ENCODE measurements at regions not wholly inside any gene's neighbourhood (a gene's known extent, or its start where the extent isn't known, plus 50 kb on each side); places are given as distances from the start of the nearest gene placed in this dataset.

DNA sequence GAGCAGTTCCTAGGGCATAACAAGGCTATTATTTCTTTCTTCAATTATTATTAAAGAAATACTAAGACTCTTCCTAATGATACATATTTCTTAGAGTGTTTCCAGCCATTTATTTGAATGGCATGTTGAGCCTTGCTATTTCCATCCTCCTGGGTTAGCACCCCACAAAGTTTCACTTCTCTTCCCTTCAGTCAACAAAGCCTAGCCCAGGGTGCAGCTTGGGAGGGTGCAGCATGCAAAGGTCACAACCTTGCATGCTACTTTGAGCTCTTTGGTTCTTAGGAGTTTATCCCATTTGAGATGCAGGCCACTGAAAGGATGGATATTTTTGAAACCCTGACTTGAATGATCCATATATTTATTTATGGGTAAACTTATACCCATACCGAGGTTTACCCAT lies 454.4 kb upstream of the MEIS1 start:
- H3K9me3 ChIP-seq (ENCODE audit: control insufficient read depth, insufficient read depth, low read length), result no peaks in the 10 kb centered on the region
- DNase-seq (no peak), ATAC-seq (ENCODE audit: low read depth) (no peak)
- TF ChIP-seq CHD1 (IDR thresholded peaks at IDR 0.05; ENCODE audit: low read depth, low read length) (no peak), RAD21 (IDR thresholded peaks at IDR 0.05; ENCODE audit: low read length) (no peak), NFE2L2 (IDR thresholded peaks at IDR 0.05; ENCODE audit: low read depth, low read length) (no peak), RCOR1 (IDR thresholded peaks at IDR 0.05; ENCODE audit: insufficient replicate concordance, low read length) (no peak), MAFK (IDR thresholded peaks at IDR 0.05; ENCODE audit: low read depth, low read length) (no peak), MXI1 (IDR thresholded peaks at IDR 0.05; ENCODE audit: borderline replicate concordance, low read depth, low read length) (no peak), FOS (IDR thresholded peaks at IDR 0.05; ENCODE audit: low read depth, low read length) (no peak), USF2 (IDR thresholded peaks at IDR 0.05; ENCODE audit: low read depth, low read length) (no peak), MAZ (IDR thresholded peaks at IDR 0.05; ENCODE audit: borderline replicate concordance, low read depth, low read length) (no peak), POLR2A (IDR thresholded peaks at IDR 0.05; ENCODE audit: low read depth, low read length) (no peak), RFX5 (IDR thresholded peaks at IDR 0.05; ENCODE audit: low read depth, low read length) (no peak), CEBPB (IDR thresholded peaks at IDR 0.05; ENCODE audit: low read depth, low read length) (no peak), SMC3 (IDR thresholded peaks at IDR 0.05; ENCODE audit: low read depth, low read length) (no peak), BHLHE40 (IDR thresholded peaks at IDR 0.05; ENCODE audit: low read depth, low read length) (no peak)
- TF ChIP-seq, protein P1, sequence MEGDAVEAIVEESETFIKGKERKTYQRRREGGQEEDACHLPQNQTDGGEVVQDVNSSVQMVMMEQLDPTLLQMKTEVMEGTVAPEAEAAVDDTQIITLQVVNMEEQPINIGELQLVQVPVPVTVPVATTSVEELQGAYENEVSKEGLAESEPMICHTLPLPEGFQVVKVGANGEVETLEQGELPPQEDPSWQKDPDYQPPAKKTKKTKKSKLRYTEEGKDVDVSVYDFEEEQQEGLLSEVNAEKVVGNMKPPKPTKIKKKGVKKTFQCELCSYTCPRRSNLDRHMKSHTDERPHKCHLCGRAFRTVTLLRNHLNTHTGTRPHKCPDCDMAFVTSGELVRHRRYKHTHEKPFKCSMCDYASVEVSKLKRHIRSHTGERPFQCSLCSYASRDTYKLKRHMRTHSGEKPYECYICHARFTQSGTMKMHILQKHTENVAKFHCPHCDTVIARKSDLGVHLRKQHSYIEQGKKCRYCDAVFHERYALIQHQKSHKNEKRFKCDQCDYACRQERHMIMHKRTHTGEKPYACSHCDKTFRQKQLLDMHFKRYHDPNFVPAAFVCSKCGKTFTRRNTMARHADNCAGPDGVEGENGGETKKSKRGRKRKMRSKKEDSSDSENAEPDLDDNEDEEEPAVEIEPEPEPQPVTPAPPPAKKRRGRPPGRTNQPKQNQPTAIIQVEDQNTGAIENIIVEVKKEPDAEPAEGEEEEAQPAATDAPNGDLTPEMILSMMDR (conservative IDR thresholded peaks at IDR 0.05; ENCODE audit: low read depth, low read length), result no peak
- TF ChIP-seq, protein P2, sequence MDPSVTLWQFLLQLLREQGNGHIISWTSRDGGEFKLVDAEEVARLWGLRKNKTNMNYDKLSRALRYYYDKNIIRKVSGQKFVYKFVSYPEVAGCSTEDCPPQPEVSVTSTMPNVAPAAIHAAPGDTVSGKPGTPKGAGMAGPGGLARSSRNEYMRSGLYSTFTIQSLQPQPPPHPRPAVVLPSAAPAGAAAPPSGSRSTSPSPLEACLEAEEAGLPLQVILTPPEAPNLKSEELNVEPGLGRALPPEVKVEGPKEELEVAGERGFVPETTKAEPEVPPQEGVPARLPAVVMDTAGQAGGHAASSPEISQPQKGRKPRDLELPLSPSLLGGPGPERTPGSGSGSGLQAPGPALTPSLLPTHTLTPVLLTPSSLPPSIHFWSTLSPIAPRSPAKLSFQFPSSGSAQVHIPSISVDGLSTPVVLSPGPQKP (IDR thresholded peaks at IDR 0.05; ENCODE audit: borderline replicate concordance, low read depth, low read length), result no peak
- H4K8ac ChIP-seq (ENCODE audit: low read depth in 2 of 2, low read length in 2 of 2), result no peak overlapping the region
- no peak overlapping the region for H2BK15ac ChIP-seq (ENCODE audit: low read depth, low read length)
- dilution Hi-C loops (cut with HindIII; ENCODE audit: low sequenced_read_pairs, unreplicated experiment) (no loop called here), intact Hi-C loops (cut with micrococcal nuclease) (no loop called here), in situ Hi-C loops (cut with MboI; ENCODE audit: low sequenced_read_pairs) (no loop called here)
- H3K9ac ChIP-seq (ENCODE audit: low read depth, low read length), result no peak overlapping the region
- H3K36me3 ChIP-seq (ENCODE audit: control insufficient read depth, insufficient read depth, low read length), result no peaks in the 10 kb centered on the region
- H2BK120ac ChIP-seq (ENCODE audit: low read depth, low read length), result no peak overlapping the region
- H3K4ac ChIP-seq (ENCODE audit: low read depth, low read length), result no peak overlapping the region
- no peak overlapping the region for H4K91ac ChIP-seq (ENCODE audit: insufficient read depth, low read depth, low read length)
- no peak overlapping the region for H2AFZ ChIP-seq (replicated peaks; ENCODE audit: low read length, poor library complexity)
- H4K5ac ChIP-seq (ENCODE audit: low read depth, low read length), result no peak overlapping the region
- no peak overlapping the region for H2AK9ac ChIP-seq (replicated peaks; ENCODE audit: low read depth, low read length, poor library complexity)
- no peak overlapping the region for H3K14ac ChIP-seq (replicated peaks; ENCODE audit: low read depth, low read length)
- POLR2A ChIA-PET (ENCODE audit: unreplicated experiment), result no interaction called here
- H3K18ac ChIP-seq (ENCODE audit: low read depth, low read length), result no peak overlapping the region
- no peak overlapping the region for H2BK5ac ChIP-seq (ENCODE audit: low read depth, low read length, poor library complexity, severe bottlenecking)
- no peak overlapping the region for H3K4me3 ChIP-seq (ENCODE audit: insufficient read depth, low read depth, low read length)
- no TSS peak for BruUV-seq (replicated peaks)
- no peak overlapping the region for H3K4me2 ChIP-seq (ENCODE audit: low read depth, low read length)
- no peaks in the 10 kb centered on the region for H4K20me1 ChIP-seq (ENCODE audit: insufficient read depth, low read length)
- no peaks in the 10 kb centered on the region for H3K79me1 ChIP-seq (ENCODE audit: low read depth in 1 of 2, low read length in 2 of 2)
- H3K23ac ChIP-seq (ENCODE audit: low read depth, low read length), result no peak overlapping the region
- CTCF ChIA-PET, result no interaction called here
- no peak overlapping the region for H3K56ac ChIP-seq (ENCODE audit: extremely low read depth, insufficient read depth, low read length)
- H2BK20ac ChIP-seq (ENCODE audit: low read depth, low read length), result no peak overlapping the region
- no peaks in the 10 kb centered on the region for H3K9me1 ChIP-seq (ENCODE audit: insufficient read depth, low read length)
- H3K4me1 ChIP-seq (ENCODE audit: control insufficient read depth, insufficient read depth, low read length), result no peaks in the 10 kb centered on the region
- WGBS, 2 experiments (ENCODE audit: extremely low coverage in 2 of 2, insufficient read length in 1 of 2), result no CpG with 5 or more reads among the region's 1 CpG
- no peaks in the 10 kb centered on the region for H3K27me3 ChIP-seq (ENCODE audit: control insufficient read depth, insufficient read depth, low read length)
- no peak overlapping the region for H3K27ac ChIP-seq (ENCODE audit: insufficient read depth, low read length)
- no peak overlapping the region for H2AK5ac ChIP-seq (ENCODE audit: low read depth, low read length)

Data from IMR-90 (cell line).